ENCODE measurements at regions not wholly inside any gene's neighbourhood (a gene's known extent, or its start where the extent isn't known, plus 50 kb on each side); places are given as distances from the start of the nearest gene placed in this dataset.

- H3K9me3 Mint-ChIP-seq (ENCODE audit: unreplicated experiment) = no peaks in the 10 kb centered on the region
- Histone ChIP-seq H3K79me2 (ENCODE audit: insufficient read depth, low read length) (no peaks in the 10 kb centered on the region), H3K9me3 (ENCODE audit: insufficient read depth, low read depth, low read length) (no peaks in the 10 kb centered on the region), H3K9ac (ENCODE audit: low read length) (no peak overlapping the region), H2AFZ (ENCODE audit: low read depth, low read length) (no peak overlapping the region), H4K20me1 (ENCODE audit: insufficient read depth, low read length) (no peaks in the 10 kb centered on the region), H3K4me3 (ENCODE audit: insufficient read depth, low read depth, low read length) (no peak overlapping the region), H3K27me3 (ENCODE audit: insufficient read depth, low read length) (no peaks in the 10 kb centered on the region), H3K4me2 (ENCODE audit: low read length) (no peak overlapping the region), H3K36me3 (ENCODE audit: insufficient read depth, low read length) (no peaks in the 10 kb centered on the region), H3K27ac (ENCODE audit: low read depth, low read length) (no peak overlapping the region), H3K4me1 (ENCODE audit: insufficient read depth, low read length) (no peaks in the 10 kb centered on the region)
- no peaks in the 10 kb centered on the region for H3K36me3 Mint-ChIP-seq (ENCODE audit: low read depth, unreplicated experiment)
- TF ChIP-seq EZH2 (IDR thresholded peaks at IDR 0.05; ENCODE audit: insufficient read depth, low read length) = no peak
- no peak for TF ChIP-seq CTCF (IDR thresholded peaks at IDR 0.05; ENCODE audit: insufficient read depth, low read depth, low read length)
- no peaks in the 10 kb centered on the region for H3K4me1 Mint-ChIP-seq (ENCODE audit: low read depth, unreplicated experiment)
- FAIRE-seq = no peak
- no peaks in the 10 kb centered on the region for H3K27me3 Mint-ChIP-seq (ENCODE audit: low read depth, unreplicated experiment)
- H3K27ac Mint-ChIP-seq (ENCODE audit: unreplicated experiment) = no peak overlapping the region
- H3K4me3 Mint-ChIP-seq (ENCODE audit: unreplicated experiment) = no peak overlapping the region
- no peak for DNase-seq (ENCODE audit: low read depth)
These were observed 510.9 kb upstream of the CDH18 start for GRCh38 chr5:20498926-20499325.

GRCh38 chr5:20498102-20498501 is 510.1 kb upstream of the CDH18 start:
- FAIRE-seq (no peak), DNase-seq (ENCODE audit: low read depth) (no peak)
- no peaks in the 10 kb centered on the region for H3K9me3 Mint-ChIP-seq (ENCODE audit: unreplicated experiment)
- no peak overlapping the region for H3K27ac Mint-ChIP-seq (ENCODE audit: unreplicated experiment)
- Histone ChIP-seq H3K79me2 (ENCODE audit: insufficient read depth, low read length) (no peaks in the 10 kb centered on the region), H3K27me3 (ENCODE audit: insufficient read depth, low read length) (no peaks in the 10 kb centered on the region), H2AFZ (ENCODE audit: low read depth, low read length) (no peak overlapping the region), H3K9ac (ENCODE audit: low read length) (no peak overlapping the region), H3K27ac (ENCODE audit: low read depth, low read length) (no peak overlapping the region), H3K4me3 (ENCODE audit: insufficient read depth, low read depth, low read length) (no peak overlapping the region), H4K20me1 (ENCODE audit: insufficient read depth, low read length) (no peaks in the 10 kb centered on the region), H3K4me2 (ENCODE audit: low read length) (no peak overlapping the region), H3K36me3 (ENCODE audit: insufficient read depth, low read length) (no peaks in the 10 kb centered on the region), H3K4me1 (ENCODE audit: insufficient read depth, low read length) (no peaks in the 10 kb centered on the region), H3K9me3 (ENCODE audit: insufficient read depth, low read depth, low read length) (no peaks in the 10 kb centered on the region)
- TF ChIP-seq CTCF (IDR thresholded peaks at IDR 0.05; ENCODE audit: insufficient read depth, low read depth, low read length) (no peak), EZH2 (IDR thresholded peaks at IDR 0.05; ENCODE audit: insufficient read depth, low read length) (no peak)
- H3K27me3 Mint-ChIP-seq (ENCODE audit: low read depth, unreplicated experiment) = no peaks in the 10 kb centered on the region
- no peaks in the 10 kb centered on the region for H3K4me1 Mint-ChIP-seq (ENCODE audit: low read depth, unreplicated experiment)
- H3K36me3 Mint-ChIP-seq (ENCODE audit: low read depth, unreplicated experiment) = no peaks in the 10 kb centered on the region
- H3K4me3 Mint-ChIP-seq (ENCODE audit: unreplicated experiment) = no peak overlapping the region

GRCh38 chr5:20497356-20497755 is 509.4 kb upstream of the CDH18 start:
- no peak for DNase-seq (ENCODE audit: low read depth)
- H3K27ac ChIP-seq (ENCODE audit: low read depth, low read length) = no peak overlapping the region
- no peak for TF ChIP-seq EZH2 (IDR thresholded peaks at IDR 0.05; ENCODE audit: insufficient read depth, low read length)
- TF ChIP-seq CTCF (IDR thresholded peaks at IDR 0.05; ENCODE audit: insufficient read depth, low read depth, low read length) = no peak
- H3K9me3 Mint-ChIP-seq (ENCODE audit: unreplicated experiment) = no peaks in the 10 kb centered on the region
- no peaks in the 10 kb centered on the region for H3K79me2 ChIP-seq (ENCODE audit: insufficient read depth, low read length)
- no peak overlapping the region for H3K4me3 Mint-ChIP-seq (ENCODE audit: unreplicated experiment)
- no peak overlapping the region for H3K4me3 ChIP-seq (ENCODE audit: insufficient read depth, low read depth, low read length)
- no peak overlapping the region for H3K4me2 ChIP-seq (ENCODE audit: low read length)
- no peaks in the 10 kb centered on the region for H3K4me1 ChIP-seq (ENCODE audit: insufficient read depth, low read length)
- H3K36me3 ChIP-seq (ENCODE audit: insufficient read depth, low read length) = no peaks in the 10 kb centered on the region
- no peak for FAIRE-seq
- no peaks in the 10 kb centered on the region for H3K27me3 Mint-ChIP-seq (ENCODE audit: low read depth, unreplicated experiment)
- H3K4me1 Mint-ChIP-seq (ENCODE audit: low read depth, unreplicated experiment) = no peaks in the 10 kb centered on the region
- H4K20me1 ChIP-seq (ENCODE audit: insufficient read depth, low read length) = no peaks in the 10 kb centered on the region
- H3K36me3 Mint-ChIP-seq (ENCODE audit: low read depth, unreplicated experiment) = no peaks in the 10 kb centered on the region
- H2AFZ ChIP-seq (ENCODE audit: low read depth, low read length) = no peak overlapping the region
- H3K27ac Mint-ChIP-seq (ENCODE audit: unreplicated experiment) = no peak overlapping the region
- no peaks in the 10 kb centered on the region for H3K9me3 ChIP-seq (ENCODE audit: insufficient read depth, low read depth, low read length)
- H3K27me3 ChIP-seq (ENCODE audit: insufficient read depth, low read length) = no peaks in the 10 kb centered on the region
- no peak overlapping the region for H3K9ac ChIP-seq (ENCODE audit: low read length)
